Peyer's patch (tissue), 4 donors: ENCODE measurements at regions not wholly inside any gene's neighbourhood (a gene's known extent, or its start where the extent isn't known, plus 50 kb on each side); places are given as distances from the start of the nearest gene placed in this dataset.

Source experiments
- POLR2A ChIP-seq, 2 donors: fragments of 450-650 bp; IDR thresholded peaks; one replicate each; pipeline ENCODE4 v1.5.1; 2017; ENCODE audit warnings: antibody characterized with exemption in 2 of 2, mild to moderate bottlenecking in 2 of 2, moderate library complexity in 2 of 2
- TF ChIP-seq, protein P1 (sequence below), 6 experiments: fragments of 450-650 bp in 4 of 6; fragments of 200-600 bp in 2 of 6; sonication (generic) in 1 of 6; IDR thresholded peaks; one replicate each; pipeline ENCODE4 v1.5.1; 2017 to 2019; ENCODE audit warnings: antibody characterized with exemption in 6 of 6, mild to moderate bottlenecking in 3 of 6, moderate library complexity in 1 of 6

DNA sequence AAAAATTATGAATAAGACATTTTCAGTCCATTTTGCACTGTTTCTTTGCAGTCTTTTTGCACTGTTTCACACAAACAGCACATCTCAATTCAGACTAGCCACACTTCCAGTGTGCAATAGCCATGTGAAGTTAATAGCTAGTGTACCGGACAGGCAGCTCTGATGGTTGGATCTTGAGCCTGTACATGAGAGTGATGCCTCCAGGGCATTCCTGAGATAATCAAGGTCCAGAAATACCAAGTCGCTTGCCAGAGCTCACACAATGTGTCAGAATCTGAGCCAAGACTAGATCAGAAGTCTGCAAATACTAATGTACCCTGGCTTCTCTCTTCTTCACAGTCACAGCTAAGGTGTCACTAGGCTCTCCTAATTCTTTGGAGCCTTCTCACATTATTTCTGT, 180.2 kb downstream of the OSR1 start:
- TF ChIP-seq, protein P1, sequence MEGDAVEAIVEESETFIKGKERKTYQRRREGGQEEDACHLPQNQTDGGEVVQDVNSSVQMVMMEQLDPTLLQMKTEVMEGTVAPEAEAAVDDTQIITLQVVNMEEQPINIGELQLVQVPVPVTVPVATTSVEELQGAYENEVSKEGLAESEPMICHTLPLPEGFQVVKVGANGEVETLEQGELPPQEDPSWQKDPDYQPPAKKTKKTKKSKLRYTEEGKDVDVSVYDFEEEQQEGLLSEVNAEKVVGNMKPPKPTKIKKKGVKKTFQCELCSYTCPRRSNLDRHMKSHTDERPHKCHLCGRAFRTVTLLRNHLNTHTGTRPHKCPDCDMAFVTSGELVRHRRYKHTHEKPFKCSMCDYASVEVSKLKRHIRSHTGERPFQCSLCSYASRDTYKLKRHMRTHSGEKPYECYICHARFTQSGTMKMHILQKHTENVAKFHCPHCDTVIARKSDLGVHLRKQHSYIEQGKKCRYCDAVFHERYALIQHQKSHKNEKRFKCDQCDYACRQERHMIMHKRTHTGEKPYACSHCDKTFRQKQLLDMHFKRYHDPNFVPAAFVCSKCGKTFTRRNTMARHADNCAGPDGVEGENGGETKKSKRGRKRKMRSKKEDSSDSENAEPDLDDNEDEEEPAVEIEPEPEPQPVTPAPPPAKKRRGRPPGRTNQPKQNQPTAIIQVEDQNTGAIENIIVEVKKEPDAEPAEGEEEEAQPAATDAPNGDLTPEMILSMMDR (IDR thresholded peaks at IDR 0.05) = no peak
- no peak for TF ChIP-seq POLR2A (IDR thresholded peaks at IDR 0.05)
